ENCODE measurements at regions not wholly inside any gene's neighbourhood (a gene's known extent, or its start where the extent isn't known, plus 50 kb on each side); places are given as distances from the start of the nearest gene placed in this dataset.

- no peak for TF ChIP-seq CUX1 (IDR thresholded peaks at IDR 0.05; ENCODE audit: insufficient replicate concordance, low read depth, low read length)
- no peak for TF ChIP-seq SPI1 (IDR thresholded peaks at IDR 0.05; ENCODE audit: borderline replicate concordance, insufficient read depth, low read depth, low read length)
- no peak for TF ChIP-seq TAF1 (IDR thresholded peaks at IDR 0.05; ENCODE audit: borderline replicate concordance, low read depth, low read length)
- no peak for TF ChIP-seq ETV6 (conservative IDR thresholded peaks at IDR 0.05 in 1 of 2, IDR thresholded peaks at IDR 0.05 in 1 of 2; ENCODE audit: borderline replicate concordance in 1 of 2, low read depth in 1 of 2)
- no peak for TF ChIP-seq RELB (IDR thresholded peaks at IDR 0.05; ENCODE audit: low read depth)
- TF ChIP-seq NR2C1 (IDR thresholded peaks at IDR 0.05) = no peak
- no peak for TF ChIP-seq SIX5 (IDR thresholded peaks at IDR 0.05; ENCODE audit: low read depth, low read length, severe bottlenecking)
Measured at GRCh38 chr9:126563556-126563955, 50.2 kb upstream of the LMX1B start (continued).
